ENCODE measurements at regions not wholly inside any gene's neighbourhood (a gene's known extent, or its start where the extent isn't known, plus 50 kb on each side); places are given as distances from the start of the nearest gene placed in this dataset.

DNA sequence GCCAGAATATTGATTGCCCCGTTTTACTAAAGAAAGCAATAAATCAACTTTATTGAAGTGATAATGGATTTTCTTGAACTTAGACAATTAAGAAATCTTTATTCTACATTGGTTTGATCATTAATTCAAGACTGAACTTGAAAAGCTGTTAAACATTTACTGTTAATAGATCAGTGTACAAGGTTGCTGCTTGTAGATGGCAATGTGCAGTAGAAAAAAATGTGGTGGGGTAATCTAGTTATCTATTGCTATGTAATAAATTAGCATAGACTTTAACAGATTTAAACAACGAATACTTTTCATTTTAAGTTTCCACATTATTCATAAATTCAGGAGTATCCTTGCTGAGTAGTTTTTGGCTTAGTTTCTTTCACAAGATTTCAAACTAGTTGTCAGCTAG lies 612.5 kb downstream of the ACTRT1 start:
- TF ChIP-seq TAF7 (optimal IDR thresholded peaks at IDR 0.05; ENCODE audit: borderline replicate concordance, low read depth, low read length) (no peak), CREB1 (IDR thresholded peaks at IDR 0.05) (no peak), CTCF (IDR thresholded peaks at IDR 0.05; ENCODE audit: control extremely low read depth in 1 of 3, insufficient read depth in 1 of 3, low read depth in 1 of 3, low read length in 3 of 3) (no peak)
